Neural cell (in vitro differentiated cells): ENCODE measurements at regions not wholly inside any gene's neighbourhood (a gene's known extent, or its start where the extent isn't known, plus 50 kb on each side); places are given as distances from the start of the nearest gene placed in this dataset.

Experiments used
- EP300 ChIP-seq: fragments of 450-650 bp; conservative IDR thresholded peaks from 2 replicates; pipeline ENCODE4 v1.6.1; 2014; ENCODE audit warnings: antibody characterized with exemption, mild to moderate bottlenecking, moderate library complexity; ENCODE audit not compliant: poor library complexity, severe bottlenecking
- EZH2 ChIP-seq: fragments of 200-600, 300-800 bp; shearing (Covaris generic), sonication (generic); IDR thresholded peaks from 2 replicates; pipeline ENCODE4 v1.6.1; 2014; ENCODE audit warnings: antibody characterized with exemption, low read length, borderline replicate concordance, mild to moderate bottlenecking; ENCODE audit not compliant: insufficient read depth, poor library complexity, severe bottlenecking
- MXI1 ChIP-seq: fragments of 450-650 bp; conservative IDR thresholded peaks from 2 replicates; pipeline ENCODE4 v1.6.1; 2014; ENCODE audit warnings: antibody characterized with exemption, mild to moderate bottlenecking; ENCODE audit not compliant: poor library complexity, severe bottlenecking
- RAD21 ChIP-seq: fragments of 450-650 bp; conservative IDR thresholded peaks from 2 replicates; pipeline ENCODE4 v1.6.1; 2014; ENCODE audit warnings: antibody characterized with exemption, mild to moderate bottlenecking, moderate library complexity
- SMC3 ChIP-seq: fragments of 450-650 bp; conservative IDR thresholded peaks from 2 replicates; pipeline ENCODE4 v1.6.1; 2014; ENCODE audit warnings: antibody characterized with exemption, mild to moderate bottlenecking, moderate library complexity; ENCODE audit not compliant: poor library complexity
- TAF1 ChIP-seq: IDR thresholded peaks from 2 replicates; pipeline ENCODE4 v1.6.1; 2012; ENCODE audit warnings: low read depth
- TF ChIP-seq, protein P1 (sequence below): IDR thresholded peaks from 2 replicates; pipeline ENCODE4 v1.6.1; 2012; ENCODE audit warnings: borderline replicate concordance
- TF ChIP-seq, protein P2 (sequence below): fragments of 450-650 bp; IDR thresholded peaks from 2 replicates; pipeline ENCODE4 v1.5.1; 2014; ENCODE audit warnings: antibody characterized with exemption, mild to moderate bottlenecking, moderate library complexity; ENCODE audit not compliant: poor library complexity, severe bottlenecking

DNA sequence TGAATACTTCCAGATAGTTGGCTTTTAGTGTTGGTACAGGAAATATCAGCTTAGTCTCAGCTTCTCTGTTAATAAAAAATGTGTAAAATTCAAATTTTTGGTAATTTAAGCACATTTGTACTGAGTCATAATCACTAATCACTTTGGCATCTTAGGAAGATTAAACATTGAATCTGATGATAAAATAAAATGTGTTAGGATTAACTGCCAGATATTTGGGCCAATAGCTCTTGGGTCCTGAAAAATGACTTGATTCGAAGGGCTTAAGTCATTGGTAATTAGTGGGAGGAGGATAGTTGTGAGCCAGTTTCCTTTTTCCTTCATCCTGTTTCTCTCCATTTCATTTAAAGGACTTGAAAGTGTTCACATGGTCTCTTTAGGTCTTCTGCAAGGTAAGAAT, 426.1 kb downstream of the RFPL4B start:
- TF ChIP-seq, protein P1, sequence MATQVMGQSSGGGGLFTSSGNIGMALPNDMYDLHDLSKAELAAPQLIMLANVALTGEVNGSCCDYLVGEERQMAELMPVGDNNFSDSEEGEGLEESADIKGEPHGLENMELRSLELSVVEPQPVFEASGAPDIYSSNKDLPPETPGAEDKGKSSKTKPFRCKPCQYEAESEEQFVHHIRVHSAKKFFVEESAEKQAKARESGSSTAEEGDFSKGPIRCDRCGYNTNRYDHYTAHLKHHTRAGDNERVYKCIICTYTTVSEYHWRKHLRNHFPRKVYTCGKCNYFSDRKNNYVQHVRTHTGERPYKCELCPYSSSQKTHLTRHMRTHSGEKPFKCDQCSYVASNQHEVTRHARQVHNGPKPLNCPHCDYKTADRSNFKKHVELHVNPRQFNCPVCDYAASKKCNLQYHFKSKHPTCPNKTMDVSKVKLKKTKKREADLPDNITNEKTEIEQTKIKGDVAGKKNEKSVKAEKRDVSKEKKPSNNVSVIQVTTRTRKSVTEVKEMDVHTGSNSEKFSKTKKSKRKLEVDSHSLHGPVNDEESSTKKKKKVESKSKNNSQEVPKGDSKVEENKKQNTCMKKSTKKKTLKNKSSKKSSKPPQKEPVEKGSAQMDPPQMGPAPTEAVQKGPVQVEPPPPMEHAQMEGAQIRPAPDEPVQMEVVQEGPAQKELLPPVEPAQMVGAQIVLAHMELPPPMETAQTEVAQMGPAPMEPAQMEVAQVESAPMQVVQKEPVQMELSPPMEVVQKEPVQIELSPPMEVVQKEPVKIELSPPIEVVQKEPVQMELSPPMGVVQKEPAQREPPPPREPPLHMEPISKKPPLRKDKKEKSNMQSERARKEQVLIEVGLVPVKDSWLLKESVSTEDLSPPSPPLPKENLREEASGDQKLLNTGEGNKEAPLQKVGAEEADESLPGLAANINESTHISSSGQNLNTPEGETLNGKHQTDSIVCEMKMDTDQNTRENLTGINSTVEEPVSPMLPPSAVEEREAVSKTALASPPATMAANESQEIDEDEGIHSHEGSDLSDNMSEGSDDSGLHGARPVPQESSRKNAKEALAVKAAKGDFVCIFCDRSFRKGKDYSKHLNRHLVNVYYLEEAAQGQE: no peak
- TF ChIP-seq EZH2 (no peak), MXI1 (no peak), RAD21 (no peak), SMC3 (no peak), EP300 (no peak), TAF1 (no peak)
- TF ChIP-seq, protein P2, sequence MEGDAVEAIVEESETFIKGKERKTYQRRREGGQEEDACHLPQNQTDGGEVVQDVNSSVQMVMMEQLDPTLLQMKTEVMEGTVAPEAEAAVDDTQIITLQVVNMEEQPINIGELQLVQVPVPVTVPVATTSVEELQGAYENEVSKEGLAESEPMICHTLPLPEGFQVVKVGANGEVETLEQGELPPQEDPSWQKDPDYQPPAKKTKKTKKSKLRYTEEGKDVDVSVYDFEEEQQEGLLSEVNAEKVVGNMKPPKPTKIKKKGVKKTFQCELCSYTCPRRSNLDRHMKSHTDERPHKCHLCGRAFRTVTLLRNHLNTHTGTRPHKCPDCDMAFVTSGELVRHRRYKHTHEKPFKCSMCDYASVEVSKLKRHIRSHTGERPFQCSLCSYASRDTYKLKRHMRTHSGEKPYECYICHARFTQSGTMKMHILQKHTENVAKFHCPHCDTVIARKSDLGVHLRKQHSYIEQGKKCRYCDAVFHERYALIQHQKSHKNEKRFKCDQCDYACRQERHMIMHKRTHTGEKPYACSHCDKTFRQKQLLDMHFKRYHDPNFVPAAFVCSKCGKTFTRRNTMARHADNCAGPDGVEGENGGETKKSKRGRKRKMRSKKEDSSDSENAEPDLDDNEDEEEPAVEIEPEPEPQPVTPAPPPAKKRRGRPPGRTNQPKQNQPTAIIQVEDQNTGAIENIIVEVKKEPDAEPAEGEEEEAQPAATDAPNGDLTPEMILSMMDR: no peak
